Loucy (cell line): ENCODE measurements at regions not wholly inside any gene's neighbourhood (a gene's known extent, or its start where the extent isn't known, plus 50 kb on each side); places are given as distances from the start of the nearest gene placed in this dataset.

Experiments
- H2AFZ ChIP-seq: fragments of 200-600 bp; sonication (generic); 2 replicates; pipeline ENCODE4 v1.6.0; 2016; ENCODE audit warnings: antibody characterized with exemption, mild to moderate bottlenecking, low read length, moderate library complexity
- H3F3A ChIP-seq: fragments of 200-600 bp; 2 replicates; pipeline ENCODE4 v1.6.0; 2016; ENCODE audit warnings: antibody characterized with exemption, low read depth, mild to moderate bottlenecking
- H3K27me3 ChIP-seq: fragments of 200-600 bp; sonication (generic); 2 replicates; pipeline ENCODE4 v1.6.1; 2014; ENCODE audit warnings: low read length, mild to moderate bottlenecking; ENCODE audit not compliant: insufficient read depth, poor library complexity, severe bottlenecking
- H3K36me3 ChIP-seq: fragments of 200-600 bp; sonication (generic); 2 replicates; pipeline ENCODE4 v1.6.1; 2016; ENCODE audit warnings: low read length; ENCODE audit not compliant: insufficient read depth
- H3K4me1 ChIP-seq: fragments of 200-600 bp; sonication (generic); 2 replicates; pipeline ENCODE4 v1.5.1; 2014; ENCODE audit warnings: low read length, mild to moderate bottlenecking; ENCODE audit not compliant: insufficient read depth, poor library complexity, severe bottlenecking
- H3K4me2 ChIP-seq: fragments of 200-600 bp; sonication (generic); 2 replicates; pipeline ENCODE4 v1.6.0; 2014; ENCODE audit warnings: antibody characterized with exemption, low read length, low read depth, mild to moderate bottlenecking; ENCODE audit not compliant: poor library complexity, severe bottlenecking
- H3K4me3 ChIP-seq: fragments of 200-600 bp; sonication (generic); 2 replicates; pipeline ENCODE4 v1.5.1; 2014; ENCODE audit warnings: low read length, mild to moderate bottlenecking, mixed read lengths; ENCODE audit not compliant: poor library complexity, severe bottlenecking
- H3K79me2 ChIP-seq: fragments of 200-600 bp; sonication (generic); 2 replicates; pipeline ENCODE4 v1.6.1; 2014; ENCODE audit warnings: low read length; ENCODE audit not compliant: insufficient read depth
- H3K9ac ChIP-seq: fragments of 200-600 bp; sonication (generic); 2 replicates; pipeline ENCODE4 v1.6.0; 2014; ENCODE audit warnings: mild to moderate bottlenecking, low read depth, low read length, moderate library complexity; ENCODE audit not compliant: poor library complexity, severe bottlenecking
- H3K9me2 ChIP-seq: fragments of 200-600 bp; sonication (generic); replicated peaks from 2 replicates; pipeline ENCODE4 v1.6.1; 2016; ENCODE audit warnings: low read depth, low read length, mixed read lengths
- H3K9me3 ChIP-seq: fragments of 200-600 bp; sonication (generic); 2 replicates; pipeline ENCODE4 v1.6.1; 2014; ENCODE audit warnings: mild to moderate bottlenecking, antibody characterized with exemption, low read length, low read depth; ENCODE audit not compliant: insufficient read depth
- H4K20me1 ChIP-seq: fragments of 200-600 bp; sonication (generic); 2 replicates; pipeline ENCODE4 v1.6.0; 2014; ENCODE audit warnings: antibody characterized with exemption, low read length, mild to moderate bottlenecking; ENCODE audit not compliant: insufficient read depth, poor library complexity, severe bottlenecking
- CTCF ChIP-seq: fragments of 200-600 bp; sonication (generic); conservative IDR thresholded peaks from 2 replicates; pipeline ENCODE4 v1.5.1; 2014; ENCODE audit warnings: mild to moderate bottlenecking, antibody characterized with exemption, low read length
- EZH2phosphoT487 ChIP-seq: fragments of 200-600 bp; IDR thresholded peaks from 2 replicates; pipeline ENCODE4 v1.6.1; 2018; ENCODE audit warnings: antibody characterized with exemption, mild to moderate bottlenecking, moderate library complexity, borderline replicate concordance

- Histone ChIP-seq H3F3A (no peaks in the 10 kb centered on the region), H3K27me3 (no peaks in the 10 kb centered on the region), H3K4me1 (no peaks in the 10 kb centered on the region), H3K9me2 (no peaks in the 10 kb centered on the region), H4K20me1 (no peaks in the 10 kb centered on the region), H3K9ac (no peak overlapping the region), H3K9me3 (no peaks in the 10 kb centered on the region), H2AFZ (no peak overlapping the region), H3K79me2 (no peaks in the 10 kb centered on the region), H3K4me3 (no peak overlapping the region), H3K4me2 (no peak overlapping the region), H3K36me3 (no peaks in the 10 kb centered on the region)
- TF ChIP-seq EZH2phosphoT487 (no peak), CTCF (no peak)
Observed at GRCh38 chr2:21489080-21489479, 365.3 kb downstream of the TDRD15 start.

- no peaks in the 10 kb centered on the region for H3K9me2 ChIP-seq
- no peaks in the 10 kb centered on the region for H4K20me1 ChIP-seq
- no peak overlapping the region for H3K4me3 ChIP-seq
- no peak overlapping the region for H3K4me2 ChIP-seq
- no peaks in the 10 kb centered on the region for H3K79me2 ChIP-seq
- H2AFZ ChIP-seq = no peak overlapping the region
- no peaks in the 10 kb centered on the region for H3K9me3 ChIP-seq
- no peak for TF ChIP-seq CTCF
- TF ChIP-seq EZH2phosphoT487 = no peak
- no peaks in the 10 kb centered on the region for H3K27me3 ChIP-seq
- no peaks in the 10 kb centered on the region for H3K36me3 ChIP-seq
- H3K9ac ChIP-seq = no peak overlapping the region
- H3K4me1 ChIP-seq = no peaks in the 10 kb centered on the region
- H3F3A ChIP-seq = no peaks in the 10 kb centered on the region
Observed at GRCh38 chr2:21498016-21498415, 374.2 kb downstream of the TDRD15 start.

- Histone ChIP-seq H3K4me1 (no peaks in the 10 kb centered on the region), H4K20me1 (no peaks in the 10 kb centered on the region), H3K4me2 (no peak overlapping the region), H3K27me3 (no peaks in the 10 kb centered on the region), H3K36me3 (no peaks in the 10 kb centered on the region), H2AFZ (no peak overlapping the region), H3K9me2 (no peaks in the 10 kb centered on the region), H3F3A (no peaks in the 10 kb centered on the region), H3K4me3 (no peak overlapping the region), H3K9me3 (no peaks in the 10 kb centered on the region), H3K79me2 (no peaks in the 10 kb centered on the region), H3K9ac (no peak overlapping the region)
- no peak for TF ChIP-seq CTCF
- no peak for TF ChIP-seq EZH2phosphoT487
Observed at GRCh38 chr2:21500401-21500945, 376.7 kb downstream of the TDRD15 start.
